DMS114 treated with DMSO at 0.1 percent for 48 hours (cell line): ENCODE measurements at regions not wholly inside any gene's neighbourhood (a gene's known extent, or its start where the extent isn't known, plus 50 kb on each side); places are given as distances from the start of the nearest gene placed in this dataset.

ENCODE experiments used
- DNase-seq: peaks from one replicate; lab custom pipeline; 2025; ENCODE audit not compliant: unreplicated experiment; lab: John Stamatoyannopoulos, UW

- DNase-seq: no peak
These were observed 509.6 kb upstream of the FAM241A start for GRCh38 chr4:111635646-111636045.

DNA sequence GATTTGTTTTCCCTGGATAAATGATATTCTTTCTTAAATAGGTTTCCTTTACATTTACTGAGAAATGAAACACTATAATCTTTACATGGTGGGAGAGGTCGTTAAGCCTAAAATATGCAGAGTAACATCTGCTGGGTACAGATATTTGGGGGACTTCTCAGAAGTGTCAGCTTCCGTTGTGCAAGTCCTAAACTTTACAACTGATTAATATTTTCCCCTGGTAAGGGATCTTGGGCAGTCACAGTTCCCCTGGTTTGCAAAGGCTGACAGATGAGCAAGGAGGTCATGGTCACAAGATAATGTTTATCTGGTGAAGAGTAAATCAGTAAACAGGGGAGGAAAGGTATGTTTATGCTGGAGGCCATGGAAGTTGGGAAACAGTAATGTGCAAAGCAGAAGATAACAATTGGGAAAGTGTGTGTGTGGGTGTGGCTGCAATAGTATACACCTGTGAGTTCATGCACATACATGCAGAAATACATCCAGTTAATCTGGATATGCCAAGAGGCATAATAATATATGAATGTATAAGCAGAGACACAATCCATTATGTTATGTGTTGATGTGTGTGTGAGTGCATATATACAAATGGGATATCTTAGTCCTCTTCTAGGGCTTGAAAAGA is 508.2 kb upstream of the FAM241A start:
- DNase-seq: no peak

DNA sequence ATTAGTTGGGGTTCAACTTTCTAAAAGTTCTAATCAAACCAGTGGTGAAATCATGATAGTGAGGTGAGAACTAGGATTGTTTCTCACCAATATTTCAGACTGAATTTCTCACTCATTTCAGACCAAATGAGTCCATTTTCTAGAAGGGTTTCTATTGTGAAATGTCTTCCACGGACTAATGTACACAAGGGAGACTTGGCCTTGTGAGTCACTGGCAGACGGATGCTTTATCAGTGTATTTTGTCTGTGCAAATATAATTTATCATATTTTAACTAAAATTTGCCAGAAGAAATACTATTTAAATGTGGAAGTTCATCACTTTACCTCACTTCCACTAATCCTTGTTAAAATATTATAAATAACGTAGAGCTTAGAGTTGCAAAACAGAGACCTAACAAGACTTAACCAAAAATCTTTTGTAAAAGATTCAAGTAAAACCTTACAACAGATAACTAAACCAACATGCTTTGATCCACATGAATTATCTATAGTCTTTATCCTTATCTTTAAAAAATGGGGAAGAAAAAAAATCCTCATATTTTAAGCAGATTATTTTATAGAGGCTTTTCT is 506.0 kb upstream of the FAM241A start:
- DNase-seq: no peak

DNA sequence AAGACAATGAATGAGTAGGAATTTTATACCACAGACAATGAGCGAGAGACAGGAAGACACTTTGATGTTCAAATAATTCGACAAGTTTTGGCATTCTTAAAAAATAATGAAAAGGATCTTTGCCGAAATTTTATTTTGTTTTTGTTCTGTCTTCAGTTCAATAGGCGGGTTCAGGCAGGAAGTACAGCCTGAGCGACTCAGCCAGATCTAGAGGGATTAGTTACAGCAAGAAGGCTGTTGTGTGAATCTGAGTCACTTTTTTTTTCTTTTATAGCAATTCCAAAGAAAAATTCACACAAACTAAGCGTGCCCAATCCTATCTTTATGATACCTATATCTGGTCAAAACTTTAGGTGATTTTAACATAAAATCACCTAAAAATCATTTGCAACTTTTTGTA is 505.4 kb upstream of the FAM241A start:
- DNase-seq: no peak

- peak; percentile 70 for DNase-seq
These were observed 503.3 kb upstream of the FAM241A start for GRCh38 chr4:111641813-111642579.

- DNase-seq: no peak
These were observed 497.2 kb upstream of the FAM241A start for GRCh38 chr4:111648056-111648455.

- DNase-seq: no peak
These were observed 495.9 kb upstream of the FAM241A start for GRCh38 chr4:111649308-111649707.

DNA sequence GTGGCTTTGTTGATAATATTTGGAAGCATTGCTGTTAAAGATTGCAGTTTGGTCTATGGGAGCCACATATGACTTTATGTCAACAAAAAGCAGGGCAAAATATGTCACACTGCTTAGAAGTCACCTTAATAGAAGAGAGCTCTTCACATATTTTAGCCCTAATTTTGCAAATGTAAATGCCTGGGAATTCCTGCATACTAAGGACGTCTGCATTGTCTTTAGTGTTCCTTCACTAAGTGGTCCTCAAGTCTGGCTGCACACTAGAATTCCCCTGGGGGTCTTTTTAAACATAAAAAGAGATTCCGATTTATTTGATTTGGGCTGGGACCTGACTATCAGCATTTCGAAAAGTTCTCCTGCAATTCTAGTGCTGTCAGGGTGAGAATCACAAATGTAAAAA is 495.1 kb upstream of the FAM241A start:
- DNase-seq: no peak

DNA sequence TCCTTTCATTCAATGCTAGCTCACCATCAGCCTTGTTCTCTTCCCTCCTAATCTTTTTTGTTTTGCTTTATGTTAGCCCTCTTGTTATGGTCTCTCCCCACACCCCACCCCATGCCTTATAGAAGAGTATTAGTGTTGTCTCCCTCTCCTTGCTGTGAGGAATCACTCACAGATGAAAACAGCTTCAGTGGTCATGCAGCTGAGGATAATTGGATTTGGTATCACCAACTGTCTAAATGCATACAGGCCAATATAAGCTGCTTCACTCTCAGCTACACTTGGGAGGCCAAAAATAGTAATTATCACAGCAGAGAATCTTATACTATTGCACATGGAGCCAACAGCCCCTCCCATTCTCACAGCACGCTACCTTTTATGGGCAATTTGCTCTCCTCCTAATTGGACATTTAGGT is 494.6 kb upstream of the FAM241A start:
- no peak for DNase-seq

DNA sequence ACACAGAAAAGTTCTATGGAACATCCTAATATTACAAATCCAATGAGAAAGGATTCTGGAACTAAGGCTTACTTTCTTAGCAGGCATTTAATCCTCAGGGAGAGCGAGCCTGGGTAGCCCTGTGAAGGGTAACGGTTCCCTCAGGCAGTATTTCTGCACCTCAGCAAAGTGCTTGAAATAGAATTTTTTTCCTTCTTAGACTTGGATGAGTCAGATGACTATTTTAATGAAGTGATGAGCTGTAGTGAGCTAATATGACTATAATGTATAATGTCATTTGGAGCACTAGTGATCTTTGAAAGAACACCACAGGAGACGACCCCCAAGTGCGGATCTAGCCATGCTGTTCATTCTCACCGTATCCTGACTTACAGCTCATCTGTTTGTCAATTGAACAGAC is 493.0 kb upstream of the FAM241A start:
- DNase-seq: no peak

DNA sequence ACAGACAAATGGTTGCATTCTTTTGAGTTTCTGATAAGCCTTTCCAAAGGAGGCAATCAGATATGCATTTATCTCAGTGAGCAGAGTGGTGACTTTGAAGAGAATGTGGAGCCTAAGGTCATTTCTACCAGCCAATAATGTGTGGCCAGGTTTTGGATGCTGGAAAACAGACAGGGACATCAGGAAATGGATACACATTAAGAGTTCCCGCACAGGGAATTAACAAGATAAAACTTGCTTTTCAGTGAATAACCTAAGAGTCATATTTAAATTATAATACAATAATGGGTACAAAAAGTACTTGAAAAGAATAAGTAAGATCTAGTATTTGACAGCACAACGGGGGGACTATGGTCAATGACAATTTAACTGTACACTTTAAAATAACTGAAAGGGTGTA is 492.3 kb upstream of the FAM241A start:
- DNase-seq: no peak

DNA sequence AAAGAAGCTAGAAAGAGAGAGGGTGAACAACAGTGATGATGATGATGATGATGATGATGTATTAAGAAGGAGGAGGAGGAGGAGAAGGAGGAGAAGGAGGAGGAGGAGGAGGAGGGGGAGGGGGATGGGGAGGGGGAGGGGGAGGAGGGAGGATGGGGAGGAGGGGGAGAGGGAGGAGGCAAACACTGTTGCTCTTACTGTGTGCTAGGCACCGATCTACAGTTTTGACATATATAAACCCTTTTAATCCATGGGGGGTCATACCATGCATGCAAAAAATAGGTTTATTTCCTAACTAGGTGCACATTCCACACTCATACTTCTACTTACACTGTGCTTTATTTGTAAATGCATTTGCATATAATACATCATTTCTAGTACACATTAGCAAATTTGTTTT is 482.8 kb upstream of the FAM241A start:
- no peak for DNase-seq

DNA sequence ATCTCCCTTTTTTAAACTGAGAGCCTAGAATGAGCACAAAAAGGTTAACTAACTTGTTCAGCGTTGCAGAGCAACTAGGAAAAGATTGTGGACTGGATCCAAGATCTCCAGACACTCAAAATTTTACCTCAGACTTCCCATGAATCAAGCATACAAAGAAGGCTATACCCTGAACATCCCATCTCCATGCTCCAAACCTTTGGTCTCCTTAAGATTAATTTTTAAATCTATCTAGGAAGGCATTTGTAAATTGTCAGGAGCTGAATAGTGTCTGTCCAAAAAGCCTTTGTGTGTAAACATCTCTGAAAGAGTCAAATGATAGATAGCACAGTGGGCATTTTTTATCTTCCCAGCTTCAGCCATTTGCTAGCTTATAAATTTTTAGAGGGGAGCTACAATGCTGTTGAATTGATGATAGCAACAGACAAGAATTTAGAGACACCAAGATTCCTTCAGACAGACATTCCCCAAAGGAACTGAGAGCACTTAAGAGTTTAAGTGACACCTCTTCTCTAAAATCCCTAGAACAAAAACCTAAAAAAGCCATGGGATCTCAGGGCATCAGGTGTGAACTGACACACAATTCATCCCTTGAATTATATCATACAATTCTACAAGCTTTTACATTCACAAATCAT is 480.8 kb upstream of the FAM241A start:
- no peak for DNase-seq

DNA sequence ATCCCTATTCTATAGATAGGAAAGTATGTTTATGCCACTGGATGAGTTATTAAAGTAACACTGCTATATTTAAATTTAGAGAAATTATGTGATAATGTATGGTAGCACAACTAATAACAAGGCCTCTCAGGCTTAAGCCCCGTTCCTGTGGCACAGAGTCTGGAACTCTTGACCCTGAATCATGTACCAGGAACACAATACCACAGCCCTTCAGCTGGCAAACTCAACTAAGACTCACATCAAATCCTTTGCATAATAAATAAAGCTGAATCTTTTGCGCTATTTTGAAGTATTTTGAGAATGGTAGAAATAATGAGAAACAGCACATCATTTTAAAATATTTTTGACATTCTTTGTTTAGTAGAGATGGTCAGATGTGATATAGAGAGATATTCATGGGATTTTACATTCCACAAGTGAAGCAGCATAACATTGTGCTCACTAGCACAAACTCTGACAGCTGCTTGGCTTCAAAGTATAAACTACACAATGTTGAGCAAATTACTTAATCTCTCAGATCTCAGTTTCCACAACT is 478.4 kb upstream of the FAM241A start:
- DNase-seq: no peak

DNA sequence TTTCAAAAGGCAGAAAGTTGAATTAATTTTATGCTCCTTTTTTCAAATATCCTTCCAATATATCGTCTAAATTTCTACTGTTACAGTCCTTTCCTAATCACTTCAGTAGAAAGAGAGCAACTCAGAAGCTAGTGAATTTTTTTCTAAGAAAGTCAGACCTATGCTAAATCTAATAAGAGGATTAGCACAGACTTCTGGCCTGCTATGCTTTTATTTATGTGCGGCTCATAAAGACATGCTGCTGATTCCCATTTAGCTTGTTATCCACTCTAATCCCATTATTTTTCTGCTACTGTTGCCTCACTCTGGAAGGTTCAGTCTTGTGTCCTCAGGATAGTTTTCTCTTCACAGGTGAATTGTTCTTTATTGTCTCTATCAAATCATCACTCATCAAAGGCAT is 473.5 kb upstream of the FAM241A start:
- no peak for DNase-seq

- DNase-seq: no peak
These were observed 469.5 kb upstream of the FAM241A start for GRCh38 chr4:111675746-111676145.

DNA sequence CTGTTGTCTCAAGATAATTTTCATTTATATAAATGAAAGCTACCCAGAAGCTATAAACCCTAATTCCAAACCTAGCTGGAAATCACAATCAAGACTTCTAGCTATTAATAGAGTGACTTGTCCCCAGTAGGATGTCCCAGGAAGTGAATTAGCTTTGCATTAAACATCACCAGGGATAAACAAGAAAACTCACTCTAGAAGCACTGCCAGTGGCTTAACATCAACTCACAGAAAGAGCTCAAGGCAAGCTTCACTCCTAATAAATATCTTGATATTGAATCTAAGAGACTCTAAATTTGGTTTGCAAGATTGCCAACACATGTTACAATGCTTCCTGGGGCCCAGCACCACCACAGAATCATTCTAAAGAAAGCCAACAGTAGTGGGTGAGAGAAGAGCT is 468.7 kb upstream of the FAM241A start:
- no peak for DNase-seq

GRCh38 chr4:111678479-111678878 is 466.8 kb upstream of the FAM241A start:
- no peak for DNase-seq

DNA sequence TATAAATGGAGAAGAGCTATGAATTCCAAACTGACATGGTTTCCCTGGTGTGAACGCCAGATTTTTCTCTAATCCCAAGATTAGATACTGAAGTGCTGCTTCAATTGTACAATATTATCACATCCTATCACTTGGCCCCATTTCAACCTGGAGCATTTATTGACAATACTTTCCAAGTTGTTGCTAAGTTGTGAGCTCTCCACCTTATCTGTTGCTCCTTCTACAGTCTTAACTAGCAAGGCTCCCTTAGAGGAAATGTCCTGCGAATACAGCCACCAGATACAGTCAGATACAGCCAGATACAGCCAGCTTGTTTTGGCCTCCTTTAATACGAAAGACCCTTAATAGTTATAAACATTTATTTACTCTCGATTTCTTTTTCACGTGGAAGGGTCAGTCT is 466.3 kb upstream of the FAM241A start:
- DNase-seq: no peak

- no peak for DNase-seq
These were observed 464.0 kb upstream of the FAM241A start for GRCh38 chr4:111681270-111681669.

DNA sequence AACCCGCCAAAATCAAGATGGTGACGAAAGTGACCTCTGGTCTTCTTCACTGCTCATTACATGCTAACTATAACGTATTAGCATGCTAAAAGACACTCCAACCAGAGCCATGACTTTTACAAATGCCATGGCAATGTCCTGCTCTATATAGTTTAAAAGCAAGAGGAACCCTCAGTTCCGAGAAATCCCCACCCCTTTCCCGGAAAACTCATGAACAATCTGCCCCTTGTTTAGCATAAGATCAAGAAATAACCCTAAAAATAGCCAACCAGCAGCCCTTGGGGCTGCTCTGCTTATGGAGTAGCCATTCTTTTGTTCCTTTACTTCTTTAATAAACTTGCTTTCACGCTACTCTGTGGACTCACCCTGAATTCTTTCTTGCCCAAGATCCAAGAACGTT is 463.5 kb upstream of the FAM241A start:
- DNase-seq: no peak

- DNase-seq: no peak
These were observed 460.0 kb upstream of the FAM241A start for GRCh38 chr4:111685205-111685604.
